GM12875 (cell line): ENCODE measurements at regions not wholly inside any gene's neighbourhood (a gene's known extent, or its start where the extent isn't known, plus 50 kb on each side); places are given as distances from the start of the nearest gene placed in this dataset.
"Not testable (repeated sequence)": the region's sequence is repeated elsewhere in the genome, so short reads cannot be mapped to it uniquely, and the experiment has no call there.

ENCODE experiments used
- H3K4me3 ChIP-seq: one replicate; pipeline ENCODE4 v1.5.1; 2011; ENCODE audit warnings: low read depth, low read length, control low read depth
- CTCF ChIP-seq: IDR thresholded peaks from 2 replicates; pipeline ENCODE4 v1.5.1; 2011; ENCODE audit warnings: low read depth, mild to moderate bottlenecking, control low read depth, inconsistent platforms, low read length, moderate library complexity, borderline replicate concordance; ENCODE audit not compliant: insufficient read depth

GRCh38 chr5:39616131-39616530 is 191.4 kb upstream of the DAB2 start:
- no peak for TF ChIP-seq CTCF

GRCh38 chr5:39611076-39611475 is 186.3 kb upstream of the DAB2 start:
- not testable (repeated sequence) for H3K4me3 ChIP-seq

More at GRCh38 chr5:39616131-39616530, 191.4 kb upstream of the DAB2 start:
- H3K4me3 ChIP-seq = no peak overlapping the region

- no peak for TF ChIP-seq CTCF
- no peak overlapping the region for H3K4me3 ChIP-seq
Measured at GRCh38 chr5:39608024-39608423, 183.2 kb upstream of the DAB2 start.

GRCh38 chr5:39606591-39606990 is 181.8 kb upstream of the DAB2 start:
- H3K4me3 ChIP-seq = no peak overlapping the region
- TF ChIP-seq CTCF = no peak

- no peak for TF ChIP-seq CTCF
- H3K4me3 ChIP-seq = no peak overlapping the region
Measured at GRCh38 chr5:39605588-39606575, 181.1 kb upstream of the DAB2 start.

GRCh38 chr5:39605145-39605544 is 180.4 kb upstream of the DAB2 start:
- no peak for TF ChIP-seq CTCF
- H3K4me3 ChIP-seq = no peak overlapping the region

- TF ChIP-seq CTCF = no peak
- H3K4me3 ChIP-seq = no peak overlapping the region
Measured at GRCh38 chr5:39604491-39604890, 179.7 kb upstream of the DAB2 start.
